ENCODE measurements at regions not wholly inside any gene's neighbourhood (a gene's known extent, or its start where the extent isn't known, plus 50 kb on each side); places are given as distances from the start of the nearest gene placed in this dataset.

GRCh38 chr4:4762300-4762699 is 97.2 kb upstream of the MSX1 start:
- intact Hi-C loops (cut with micrococcal nuclease; ENCODE audit: unreplicated experiment) = no loop called here
- Histone ChIP-seq H3K4me3 (ENCODE audit: low read depth, low read length, poor library complexity, severe bottlenecking) (no peak overlapping the region), H3K4me1 (ENCODE audit: insufficient read depth, low read length, poor library complexity, severe bottlenecking) (peaks cover 27% of the 10 kb centered on the region), H3K9me3 (ENCODE audit: low read depth, low read length, poor library complexity, severe bottlenecking) (no peaks in the 10 kb centered on the region), H3K27ac (ENCODE audit: low read depth, low read length, poor library complexity, severe bottlenecking) (no peak overlapping the region), H3K36me3 (ENCODE audit: insufficient read depth, low read length, poor library complexity, severe bottlenecking) (no peaks in the 10 kb centered on the region), H3K27me3 (replicated peaks; ENCODE audit: insufficient read depth, low read depth, low read length, poor library complexity) (no peaks in the 10 kb centered on the region)
- TF ChIP-seq EZH2 (IDR thresholded peaks at IDR 0.05; ENCODE audit: borderline replicate concordance, low read depth, low read length, poor library complexity, severe bottlenecking) (no peak), CTCF (conservative IDR thresholded peaks at IDR 0.05; ENCODE audit: low read depth, low read length) (no peak)
- no peak for DNase-seq (ENCODE audit: low spot score)
- no TSS peak for BruUV-seq (replicated peaks)
- ChIA-PET CTCF (interaction anchor here (0.6 kb wide), 1 partner anchor 83 kb away, joined by 7 read pairs; no protein-coding TSS in a partner anchor), POLR2A (ENCODE audit: low non-redundant PET) (no interaction called here)

- no peaks in the 10 kb centered on the region for H3K27me3 ChIP-seq (replicated peaks; ENCODE audit: insufficient read depth, low read depth, low read length, poor library complexity)
- no peak overlapping the region for H3K27ac ChIP-seq (ENCODE audit: low read depth, low read length, poor library complexity, severe bottlenecking)
- DNase-seq (ENCODE audit: low spot score) = peak; percentile 71
- CTCF ChIA-PET = interaction anchor here (0.6 to 0.8 kb wide), 3 partner anchors 14 to 420 kb away, joined by 3 to 5 read pairs (median 3); no protein-coding TSS in a partner anchor
- TF ChIP-seq CTCF (conservative IDR thresholded peaks at IDR 0.05; ENCODE audit: low read depth, low read length) (peak; percentile 63), EZH2 (IDR thresholded peaks at IDR 0.05; ENCODE audit: borderline replicate concordance, low read depth, low read length, poor library complexity, severe bottlenecking) (no peak)
- H3K4me1 ChIP-seq (ENCODE audit: insufficient read depth, low read length, poor library complexity, severe bottlenecking) = peaks cover 21% of the 10 kb centered on the region
- intact Hi-C loops (cut with micrococcal nuclease; ENCODE audit: unreplicated experiment) = no loop called here
- POLR2A ChIA-PET (ENCODE audit: low non-redundant PET) = no interaction called here
- BruUV-seq (replicated peaks) = no TSS peak
- H3K4me3 ChIP-seq (ENCODE audit: low read depth, low read length, poor library complexity, severe bottlenecking) = no peak overlapping the region
- no peaks in the 10 kb centered on the region for H3K36me3 ChIP-seq (ENCODE audit: insufficient read depth, low read length, poor library complexity, severe bottlenecking)
- H3K9me3 ChIP-seq (ENCODE audit: low read depth, low read length, poor library complexity, severe bottlenecking) = no peaks in the 10 kb centered on the region
These were observed 98.1 kb upstream of the MSX1 start for GRCh38 chr4:4761128-4761982.

GRCh38 chr4:4759883-4760282 is 99.6 kb upstream of the MSX1 start:
- H3K36me3 ChIP-seq (ENCODE audit: insufficient read depth, low read length, poor library complexity, severe bottlenecking) = no peaks in the 10 kb centered on the region
- ChIA-PET POLR2A (ENCODE audit: low non-redundant PET) (no interaction called here), CTCF (no interaction called here)
- H3K9me3 ChIP-seq (ENCODE audit: low read depth, low read length, poor library complexity, severe bottlenecking) = no peaks in the 10 kb centered on the region
- BruUV-seq (replicated peaks) = no TSS peak
- TF ChIP-seq CTCF (conservative IDR thresholded peaks at IDR 0.05; ENCODE audit: low read depth, low read length) (no peak), EZH2 (IDR thresholded peaks at IDR 0.05; ENCODE audit: borderline replicate concordance, low read depth, low read length, poor library complexity, severe bottlenecking) (no peak)
- H3K4me1 ChIP-seq (ENCODE audit: insufficient read depth, low read length, poor library complexity, severe bottlenecking) = peaks cover 14% of the 10 kb centered on the region
- no peak for DNase-seq (ENCODE audit: low spot score)
- no peaks in the 10 kb centered on the region for H3K27me3 ChIP-seq (replicated peaks; ENCODE audit: insufficient read depth, low read depth, low read length, poor library complexity)
- intact Hi-C loops (cut with micrococcal nuclease; ENCODE audit: unreplicated experiment) = no loop called here
- H3K4me3 ChIP-seq (ENCODE audit: low read depth, low read length, poor library complexity, severe bottlenecking) = no peak overlapping the region
- no peak overlapping the region for H3K27ac ChIP-seq (ENCODE audit: low read depth, low read length, poor library complexity, severe bottlenecking)
